H9 (cell line): ENCODE measurements at regions not wholly inside any gene's neighbourhood (a gene's known extent, or its start where the extent isn't known, plus 50 kb on each side); places are given as distances from the start of the nearest gene placed in this dataset.

ENCODE experiments used
- DNase-seq: peaks from one replicate; pipeline ENCODE4 v3.0.0-alpha.2; 2017
- H2AFZ ChIP-seq: one replicate; pipeline ENCODE4 v1.6.1; 2013; ENCODE audit warnings: mild to moderate bottlenecking, low read length, control low read depth, moderate library complexity
- H2AK5ac ChIP-seq: 2 replicates; pipeline ENCODE4 v1.6.1; 2013; ENCODE audit warnings: low read length, control low read depth, mixed read lengths; ENCODE audit not compliant: insufficient read length
- H2BK120ac ChIP-seq: one replicate; pipeline ENCODE4 v1.6.1; 2013; ENCODE audit warnings: low read depth, mild to moderate bottlenecking, low read length, control low read depth, inconsistent platforms; ENCODE audit not compliant: poor library complexity, severe bottlenecking
- H2BK12ac ChIP-seq: 2 replicates; pipeline ENCODE4 v1.6.1; 2013; ENCODE audit warnings: low read length, control low read depth, mixed read lengths, low read depth; ENCODE audit not compliant: insufficient read length
- H2BK15ac ChIP-seq: 2 replicates; pipeline ENCODE4 v1.6.1; 2013; ENCODE audit warnings: low read depth, low read length, control low read depth
- H2BK20ac ChIP-seq: one replicate; pipeline ENCODE4 v1.6.1; 2013; ENCODE audit warnings: low read depth, mild to moderate bottlenecking, low read length, control low read depth, inconsistent platforms; ENCODE audit not compliant: poor library complexity, severe bottlenecking
- H2BK5ac ChIP-seq: 2 replicates; pipeline ENCODE4 v1.6.1; 2013; ENCODE audit warnings: low read length, control low read depth, mixed read lengths; ENCODE audit not compliant: insufficient read length
- H3K14ac ChIP-seq: 2 replicates; pipeline ENCODE4 v1.6.1; 2013; ENCODE audit warnings: low read length, control low read depth; ENCODE audit not compliant: insufficient read depth
- H3K18ac ChIP-seq: 2 replicates; pipeline ENCODE4 v1.6.1; 2013; ENCODE audit warnings: low read depth, mild to moderate bottlenecking, mixed read lengths, low read length, control low read depth; ENCODE audit not compliant: insufficient read length
- H3K23ac ChIP-seq: 2 replicates; pipeline ENCODE4 v1.6.1; 2013; ENCODE audit warnings: low read length, control low read depth, mixed read lengths, low read depth; ENCODE audit not compliant: insufficient read length
- H3K23me2 ChIP-seq: 2 replicates; pipeline ENCODE4 v1.6.1; 2013; ENCODE audit warnings: low read depth, mild to moderate bottlenecking, mixed read lengths, low read length, control low read depth; ENCODE audit not compliant: insufficient read length, poor library complexity, severe bottlenecking
- H3K27ac ChIP-seq: 2 replicates; pipeline ENCODE4 v1.5.1; 2013; ENCODE audit warnings: low read length, control low read depth, mixed read lengths, low read depth; ENCODE audit not compliant: insufficient read length
- H3K27me3 ChIP-seq: 2 replicates; pipeline ENCODE4 v1.6.1; 2013; ENCODE audit warnings: low read length, control low read depth, inconsistent platforms; ENCODE audit not compliant: insufficient read depth
- H3K4ac ChIP-seq: 2 replicates; pipeline ENCODE4 v1.6.1; 2013; ENCODE audit warnings: low read depth, mild to moderate bottlenecking, control low read depth, inconsistent platforms, low read length, moderate library complexity
- H3K4me1 ChIP-seq: 2 replicates; pipeline ENCODE4 v1.6.1; 2013; ENCODE audit warnings: low read length, control low read depth, inconsistent platforms; ENCODE audit not compliant: insufficient read depth
- H3K4me2 ChIP-seq: 2 replicates; pipeline ENCODE4 v1.6.1; 2013; ENCODE audit warnings: low read length, control low read depth, mixed read lengths; ENCODE audit not compliant: insufficient read length, insufficient read depth
- H3K56ac ChIP-seq: 2 replicates; pipeline ENCODE4 v1.6.1; 2013; ENCODE audit warnings: low read depth, mild to moderate bottlenecking, mixed read lengths, low read length, control low read depth; ENCODE audit not compliant: insufficient read length
- H3K79me1 ChIP-seq: 2 replicates; pipeline ENCODE4 v1.6.1; 2013; ENCODE audit warnings: low read depth, mild to moderate bottlenecking, moderate library complexity, low read length, control low read depth, inconsistent platforms; ENCODE audit not compliant: insufficient read depth, poor library complexity, severe bottlenecking
- H3K79me2 ChIP-seq: 2 replicates; pipeline ENCODE4 v1.6.1; 2013; ENCODE audit warnings: low read length, control low read depth, inconsistent platforms; ENCODE audit not compliant: insufficient read depth
- H3K9ac ChIP-seq: 2 replicates; pipeline ENCODE4 v1.6.1; 2013; ENCODE audit warnings: low read length, control low read depth, mixed read lengths; ENCODE audit not compliant: insufficient read length; ENCODE audit errors: extremely low read depth
- H3K9me3 ChIP-seq: one replicate; pipeline ENCODE4 v1.6.1; 2013; ENCODE audit warnings: low read depth, low read length, inconsistent platforms; ENCODE audit not compliant: control insufficient read depth
- H3T11ph ChIP-seq: one replicate; pipeline ENCODE4 v1.6.1; 2013; ENCODE audit warnings: mild to moderate bottlenecking, low read length, control low read depth, inconsistent platforms
- H4K20me1 ChIP-seq: one replicate; pipeline ENCODE4 v1.6.1; 2013; ENCODE audit not compliant: control insufficient read depth, insufficient read length, insufficient read depth
- H4K5ac ChIP-seq: 2 replicates; pipeline ENCODE4 v1.6.1; 2013; ENCODE audit warnings: low read depth, mild to moderate bottlenecking, mixed read lengths, low read length, control low read depth; ENCODE audit not compliant: insufficient read length
- H4K8ac ChIP-seq: replicated peaks from 2 replicates; pipeline ENCODE4 v1.6.1; 2013; ENCODE audit warnings: low read length, control low read depth, mixed read lengths, low read depth; ENCODE audit not compliant: insufficient read length
- H4K91ac ChIP-seq: 2 replicates; pipeline ENCODE4 v1.6.1; 2013; ENCODE audit warnings: low read depth, mild to moderate bottlenecking, moderate library complexity, mixed read lengths, low read length, control low read depth; ENCODE audit not compliant: insufficient read length
- H3K27ac Mint-ChIP-seq, 3 experiments: 2 replicates in 2 of 3; 3 replicates in 1 of 3; pipeline ENCODE4 v1.8.0; 2020 to 2021; ENCODE audit warnings: mixed read lengths in 3 of 3, mild to moderate bottlenecking in 1 of 3, moderate library complexity in 1 of 3
- H3K27me3 Mint-ChIP-seq: 2 replicates; pipeline ENCODE4 v1.8.0; 2021; ENCODE audit warnings: low read depth, mild to moderate bottlenecking, moderate library complexity, mixed read lengths
- H3K36me3 Mint-ChIP-seq, 3 experiments: 2 replicates in 2 of 3; 3 replicates in 1 of 3; pipeline ENCODE4 v1.8.0; 2020 to 2021; ENCODE audit warnings: low read depth in 3 of 3, mixed read lengths in 3 of 3; ENCODE audit not compliant: insufficient read depth in 1 of 3
- H3K4me1 Mint-ChIP-seq, 2 experiments: 2 replicates each; pipeline ENCODE4 v1.8.0; 2020; ENCODE audit warnings: mixed read lengths in 2 of 2
- H3K4me3 Mint-ChIP-seq, 2 experiments: 2 replicates in 1 of 2; 3 replicates in 1 of 2; pipeline ENCODE4 v1.8.0; 2020 to 2021; ENCODE audit warnings: mild to moderate bottlenecking in 2 of 2, mixed read lengths in 2 of 2, moderate library complexity in 1 of 2
- H3K9me3 Mint-ChIP-seq, 2 experiments: 2 replicates in 1 of 2; 3 replicates in 1 of 2; pipeline ENCODE4 v1.8.0; 2020; ENCODE audit warnings: mild to moderate bottlenecking in 2 of 2, mixed read lengths in 2 of 2, moderate library complexity in 1 of 2
- WGBS: extraction: QIAGEN DNeasy Blood & Tissue Kit; methylation state at CpG from one replicate; pipeline ENCODE4 v1.1.7; 2013; ENCODE audit warnings: missing lambda C conversion rate, low lambda C conversion rate, mixed read lengths; ENCODE audit not compliant: insufficient read length; ENCODE audit errors: extremely low coverage; 5-methylcytosine and 5-hydroxymethylcytosine counted together
- TF ChIP-seq, protein P1 (sequence below): fragments of 200-600 bp; sonication (generic); conservative IDR thresholded peaks from 3 replicates; pipeline ENCODE4 v1.8.0; 2021; ENCODE audit warnings: antibody characterized with exemption, mild to moderate bottlenecking

DNA sequence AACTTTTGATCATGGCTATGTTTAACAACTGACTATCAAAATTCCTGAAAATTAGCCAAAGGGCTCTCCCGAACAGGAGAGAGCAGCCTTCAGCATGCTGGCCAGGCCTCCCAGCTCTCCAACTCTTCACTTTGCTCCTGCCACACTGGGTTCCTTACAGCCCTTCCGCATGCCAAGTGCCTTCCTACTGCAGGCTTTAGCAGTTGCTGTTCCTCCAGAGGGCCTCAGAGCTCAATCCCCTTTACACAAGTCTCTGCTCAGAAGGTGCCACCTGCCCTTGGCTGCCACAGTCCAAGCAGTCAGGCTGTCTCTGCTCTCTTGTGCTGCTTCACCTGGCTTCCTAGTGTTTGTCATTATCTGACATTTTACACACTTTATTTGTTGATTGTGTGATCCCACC is 553.1 kb upstream of the PPP2R3A start:
- DNase-seq = peak; percentile 35
- no peak overlapping the region for H2AFZ ChIP-seq
- H3K27ac Mint-ChIP-seq = peak overlapping the region in 1 of 3 experiments; percentile 45; a peak in 2 of 7 replicates

More for the DNA sequence above, 553.1 kb upstream of the PPP2R3A start:
- Histone ChIP-seq H3K4ac (no peak overlapping the region), H3K4me1 (no peaks in the 10 kb centered on the region), H3K56ac (no peak overlapping the region), H3K4me2 (no peak overlapping the region), H3K27me3 (no peaks in the 10 kb centered on the region), H2BK12ac (no peak overlapping the region), H4K20me1 (no peaks in the 10 kb centered on the region), H3K14ac (no peak overlapping the region; the same call in 1 of the 2 replicates), H3K23me2 (peaks cover 3% of the 10 kb centered on the region), H4K5ac (no peak overlapping the region), H3K18ac (no peak overlapping the region), H4K91ac (no peak overlapping the region), H3K79me2 (no peaks in the 10 kb centered on the region), H3K79me1 (no peaks in the 10 kb centered on the region), H3K27ac (no peak overlapping the region), H2BK15ac (no peak overlapping the region), H2BK5ac (no peak overlapping the region), H3K23ac (no peak overlapping the region), H3K9ac (no peak overlapping the region), H2BK20ac (no peak overlapping the region), H2BK120ac (no peak overlapping the region), H3K9me3 (no peaks in the 10 kb centered on the region), H4K8ac (no peak overlapping the region), H2AK5ac (no peak overlapping the region), H3T11ph (no peak overlapping the region)
- H3K9me3 Mint-ChIP-seq = no peaks in the 10 kb centered on the region
- no peaks in the 10 kb centered on the region for H3K36me3 Mint-ChIP-seq
- H3K4me1 Mint-ChIP-seq = peaks cover 10 to 14% of the 10 kb centered on the region in 2 experiments
- TF ChIP-seq, protein P1, sequence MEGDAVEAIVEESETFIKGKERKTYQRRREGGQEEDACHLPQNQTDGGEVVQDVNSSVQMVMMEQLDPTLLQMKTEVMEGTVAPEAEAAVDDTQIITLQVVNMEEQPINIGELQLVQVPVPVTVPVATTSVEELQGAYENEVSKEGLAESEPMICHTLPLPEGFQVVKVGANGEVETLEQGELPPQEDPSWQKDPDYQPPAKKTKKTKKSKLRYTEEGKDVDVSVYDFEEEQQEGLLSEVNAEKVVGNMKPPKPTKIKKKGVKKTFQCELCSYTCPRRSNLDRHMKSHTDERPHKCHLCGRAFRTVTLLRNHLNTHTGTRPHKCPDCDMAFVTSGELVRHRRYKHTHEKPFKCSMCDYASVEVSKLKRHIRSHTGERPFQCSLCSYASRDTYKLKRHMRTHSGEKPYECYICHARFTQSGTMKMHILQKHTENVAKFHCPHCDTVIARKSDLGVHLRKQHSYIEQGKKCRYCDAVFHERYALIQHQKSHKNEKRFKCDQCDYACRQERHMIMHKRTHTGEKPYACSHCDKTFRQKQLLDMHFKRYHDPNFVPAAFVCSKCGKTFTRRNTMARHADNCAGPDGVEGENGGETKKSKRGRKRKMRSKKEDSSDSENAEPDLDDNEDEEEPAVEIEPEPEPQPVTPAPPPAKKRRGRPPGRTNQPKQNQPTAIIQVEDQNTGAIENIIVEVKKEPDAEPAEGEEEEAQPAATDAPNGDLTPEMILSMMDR = no peak
- H3K27me3 Mint-ChIP-seq = no peaks in the 10 kb centered on the region
- no CpG with 5 or more reads among the region's 2 CpGs for WGBS
- H3K4me3 Mint-ChIP-seq = no peak overlapping the region
